Breast epithelium (tissue), 4 donors: ENCODE measurements at regions not wholly inside any gene's neighbourhood (a gene's known extent, or its start where the extent isn't known, plus 50 kb on each side); places are given as distances from the start of the nearest gene placed in this dataset.

Source experiments
- DNase-seq, 2 donors: peaks; one replicate each; pipeline ENCODE4 v3.0.0-alpha.2; 2019; ENCODE audit warnings: low spot score in 2 of 2
- H3K27ac ChIP-seq, 2 donors: fragments of 200-600 bp; sonication (generic) in 1 of 2; one replicate each; pipeline ENCODE4 v1.5.1; 2016 to 2019; ENCODE audit warnings: mild to moderate bottlenecking in 1 of 2
- H3K27me3 ChIP-seq, 2 donors: fragments of 200-600 bp; sonication (generic) in 1 of 2; one replicate each; pipeline versions ENCODE4 v1.5.1 to v1.6.0; 2017 to 2019; ENCODE audit warnings: control low read depth in 1 of 2, mild to moderate bottlenecking in 1 of 2
- H3K36me3 ChIP-seq: fragments of 200-600 bp; one replicate; pipeline ENCODE4 v1.5.1; 2019
- H3K4me1 ChIP-seq, 2 donors: fragments of 200-600 bp; sonication (generic); one replicate each; pipeline ENCODE4 v1.5.1; 2016 to 2019; ENCODE audit warnings: control low read depth in 1 of 2
- H3K4me3 ChIP-seq, 3 donors: fragments of 200-600 bp; sonication (generic); 1 replicate in 2 of 3; 2 replicates in 1 of 3; pipeline ENCODE4 v1.5.1; 2016 to 2019; ENCODE audit warnings: mild to moderate bottlenecking in 3 of 3, moderate library complexity in 2 of 3
- H3K9me3 ChIP-seq, 2 donors: fragments of 200-600 bp; sonication (generic) in 1 of 2; one replicate each; pipeline ENCODE4 v1.5.1; 2016 to 2019; ENCODE audit warnings: control low read depth in 1 of 2
- CTCF ChIP-seq, 3 donors: fragments of 450-650 bp; IDR thresholded peaks; one replicate each; pipeline ENCODE4 v1.5.1; 2016 to 2017; ENCODE audit warnings: antibody characterized with exemption in 3 of 3, mild to moderate bottlenecking in 3 of 3, moderate library complexity in 3 of 3
- POLR2A ChIP-seq: fragments of 450-650 bp; IDR thresholded peaks from one replicate; pipeline ENCODE4 v1.6.1; 2016; ENCODE audit warnings: antibody characterized with exemption, mild to moderate bottlenecking, moderate library complexity
- POLR2AphosphoS5 ChIP-seq, 3 donors: sonication (generic); formaldehyde crosslinking; IDR thresholded peaks; one replicate each; pipeline ENCODE4 v1.6.1; 2017; ENCODE audit warnings: antibody characterized with exemption in 3 of 3
- intact Hi-C: fragments of 100-400 bp; cut with DNase I; formaldehyde crosslinking; loops from one replicate; pipeline ENCODE4 v1.15.1; 2023; ENCODE audit warnings: low total_unique reads

DNA sequence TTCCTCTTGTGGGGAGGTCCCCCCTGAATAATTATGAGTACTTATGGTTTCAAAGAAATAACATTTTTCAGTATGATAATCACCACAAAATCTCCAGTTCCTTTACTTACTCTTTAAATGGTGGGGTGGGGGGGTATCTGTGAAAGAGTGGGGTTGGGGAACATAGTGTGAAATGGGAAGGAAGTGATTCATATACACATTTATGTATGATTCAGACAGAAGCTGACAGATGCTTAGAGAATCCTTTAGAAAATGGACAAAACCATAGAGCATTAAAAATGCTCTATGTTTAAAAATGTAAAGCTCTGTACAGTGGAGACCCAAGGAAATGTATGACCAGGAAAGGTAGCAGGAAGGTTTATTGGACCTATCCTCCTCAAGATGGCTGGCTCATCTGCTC lies 267.5 kb upstream of the GRIA1 start:
- TF ChIP-seq POLR2AphosphoS5 (IDR thresholded peaks at IDR 0.05) (no peak), CTCF (IDR thresholded peaks at IDR 0.05) (no peak), POLR2A (no peak)
- Histone ChIP-seq H3K4me3 (no peak overlapping the region), H3K4me1 (no peaks in the 10 kb centered on the region), H3K27me3 (no peaks in the 10 kb centered on the region), H3K9me3 (peaks cover 0 to 2% of the 10 kb centered on the region in 2 donors), H3K27ac (no peak overlapping the region), H3K36me3 (no peaks in the 10 kb centered on the region)
- intact Hi-C loops, result loop anchor here (10.0 kb wide), 2 partner anchors 232 to 768 kb away; no protein-coding TSS in a partner anchor
- DNase-seq, result no peak

DNA sequence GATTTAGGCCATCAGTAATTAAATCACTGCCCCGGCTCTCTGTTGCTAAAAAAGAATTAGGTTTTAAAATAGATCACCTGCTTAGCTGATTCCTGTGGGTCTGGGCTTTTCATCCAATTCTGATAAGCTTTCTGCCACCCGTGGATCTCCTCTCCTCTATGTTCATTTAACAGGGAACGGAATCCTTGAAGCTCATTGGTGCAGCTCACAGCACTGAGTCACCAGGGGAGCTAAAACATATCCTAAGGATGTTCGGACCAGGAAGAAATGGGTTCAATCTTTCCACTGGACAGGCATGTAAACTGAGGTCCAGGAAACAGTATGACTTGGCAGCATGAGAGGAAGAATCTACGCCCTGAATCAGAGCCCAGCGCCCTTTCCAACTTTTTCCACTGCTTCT lies 267.1 kb upstream of the GRIA1 start:
- Histone ChIP-seq H3K4me1 (no peaks in the 10 kb centered on the region), H3K9me3 (no peaks in the 10 kb centered on the region), H3K27ac (no peak overlapping the region), H3K36me3 (no peaks in the 10 kb centered on the region), H3K4me3 (no peak overlapping the region), H3K27me3 (no peaks in the 10 kb centered on the region)
- DNase-seq, result no peak
- TF ChIP-seq POLR2A (no peak), POLR2AphosphoS5 (IDR thresholded peaks at IDR 0.05) (no peak), CTCF (IDR thresholded peaks at IDR 0.05) (no peak)
- intact Hi-C loops, result loop anchor here (10.0 kb wide), 2 partner anchors 231 to 769 kb away; no protein-coding TSS in a partner anchor

- intact Hi-C loops, result loop anchor here (10.0 kb wide), 2 partner anchors 230 to 770 kb away; no protein-coding TSS in a partner anchor
- H3K36me3 ChIP-seq, result no peaks in the 10 kb centered on the region
- H3K4me3 ChIP-seq, result no peak overlapping the region
- no peaks in the 10 kb centered on the region for H3K9me3 ChIP-seq
- H3K27ac ChIP-seq, result no peak overlapping the region
- no peaks in the 10 kb centered on the region for H3K27me3 ChIP-seq
- DNase-seq, result no peak
- TF ChIP-seq CTCF (IDR thresholded peaks at IDR 0.05), result no peak
- TF ChIP-seq POLR2A, result no peak
- no peak for TF ChIP-seq POLR2AphosphoS5 (IDR thresholded peaks at IDR 0.05)
- no peaks in the 10 kb centered on the region for H3K4me1 ChIP-seq
These were observed 265.8 kb upstream of the GRIA1 start for GRCh38 chr5:153224651-153225050.

- intact Hi-C loops, result no loop called here
- no peaks in the 10 kb centered on the region for H3K36me3 ChIP-seq
- H3K27me3 ChIP-seq, result peaks cover 0 to 3% of the 10 kb centered on the region in 2 donors
- no peaks in the 10 kb centered on the region for H3K9me3 ChIP-seq
- TF ChIP-seq POLR2AphosphoS5 (IDR thresholded peaks at IDR 0.05), result no peak
- TF ChIP-seq CTCF (IDR thresholded peaks at IDR 0.05), result no peak
- TF ChIP-seq POLR2A, result no peak
- H3K4me3 ChIP-seq, result no peak overlapping the region
- H3K27ac ChIP-seq, result no peak overlapping the region
- H3K4me1 ChIP-seq, result no peaks in the 10 kb centered on the region
- no peak for DNase-seq
These were observed 256.5 kb upstream of the GRIA1 start for GRCh38 chr5:153233933-153234332.

GRCh38 chr5:153236319-153236718 lies 254.2 kb upstream of the GRIA1 start:
- no peak for DNase-seq
- peaks cover 0 to 3% of the 10 kb centered on the region in 2 donors for H3K27me3 ChIP-seq
- H3K36me3 ChIP-seq, result no peaks in the 10 kb centered on the region
- H3K9me3 ChIP-seq, result no peaks in the 10 kb centered on the region
- no peak overlapping the region for H3K27ac ChIP-seq
- no peaks in the 10 kb centered on the region for H3K4me1 ChIP-seq
- no peak overlapping the region for H3K4me3 ChIP-seq
- intact Hi-C loops, result no loop called here
- TF ChIP-seq POLR2A (no peak), CTCF (IDR thresholded peaks at IDR 0.05) (no peak), POLR2AphosphoS5 (IDR thresholded peaks at IDR 0.05) (no peak)
